HuH-7 (cell line): ENCODE measurements at regions not wholly inside any gene's neighbourhood (a gene's known extent, or its start where the extent isn't known, plus 50 kb on each side); places are given as distances from the start of the nearest gene placed in this dataset.
"Not testable (repeated sequence)": the region's sequence is repeated elsewhere in the genome, so short reads cannot be mapped to it uniquely, and the experiment has no call there.

Experiments used
- DNase-seq: peaks from one replicate; pipeline ENCODE4 v3.0.0; 2011; ENCODE audit warnings: low spot score

GRCh38 chr5:10016559-10016958 is 233.1 kb downstream of the ATPSCKMT start:
- not testable (repeated sequence) for DNase-seq

GRCh38 chr5:10015681-10016080 is 234.0 kb downstream of the ATPSCKMT start:
- DNase-seq: not testable (repeated sequence)

GRCh38 chr5:10009802-10010201 is 239.9 kb downstream of the ATPSCKMT start:
- no peak for DNase-seq

GRCh38 chr5:9987101-9987500 is 262.6 kb downstream of the ATPSCKMT start:
- DNase-seq: no peak

- no peak for DNase-seq
Observed at GRCh38 chr5:9977070-9977469, 272.6 kb downstream of the ATPSCKMT start.

GRCh38 chr5:9976621-9977020 is 273.1 kb downstream of the ATPSCKMT start:
- no peak for DNase-seq

- no peak for DNase-seq
Observed at GRCh38 chr5:9972059-9972458, 277.6 kb downstream of the ATPSCKMT start.

GRCh38 chr5:9971301-9971700 is 278.4 kb downstream of the ATPSCKMT start:
- no peak for DNase-seq

GRCh38 chr5:9958914-9959313 is 290.8 kb downstream of the ATPSCKMT start:
- no peak for DNase-seq

- no peak for DNase-seq
Observed at GRCh38 chr5:9957214-9957613, 292.5 kb downstream of the ATPSCKMT start.

GRCh38 chr5:9956725-9957124 is 293.0 kb downstream of the ATPSCKMT start:
- DNase-seq: no peak

GRCh38 chr5:9955586-9955985 is 294.1 kb downstream of the ATPSCKMT start:
- DNase-seq: no peak

GRCh38 chr5:9954869-9955268 is 294.8 kb downstream of the ATPSCKMT start:
- DNase-seq: no peak

GRCh38 chr5:9953691-9954090 is 296.0 kb downstream of the ATPSCKMT start:
- DNase-seq: no peak

- no peak for DNase-seq
Observed at GRCh38 chr5:9951865-9952516, 297.7 kb downstream of the ATPSCKMT start.

GRCh38 chr5:9947944-9948343 is 301.7 kb downstream of the ATPSCKMT start:
- DNase-seq: no peak

- no peak for DNase-seq
Observed at GRCh38 chr5:9947225-9947714, 302.4 kb downstream of the ATPSCKMT start.

- no peak for DNase-seq
Observed at GRCh38 chr5:9932770-9933169, 302.6 kb upstream of the TAS2R1 start.

- no peak for DNase-seq
Observed at GRCh38 chr5:9930156-9930555, 300.0 kb upstream of the TAS2R1 start.

GRCh38 chr5:9928326-9928725 is 298.2 kb upstream of the TAS2R1 start:
- DNase-seq: no peak

GRCh38 chr5:9927521-9927997 is 297.4 kb upstream of the TAS2R1 start:
- DNase-seq: no peak

GRCh38 chr5:9927106-9927505 is 297.0 kb upstream of the TAS2R1 start:
- no peak for DNase-seq

GRCh38 chr5:9924614-9925013 is 294.5 kb upstream of the TAS2R1 start:
- DNase-seq: no peak

- no peak for DNase-seq
Observed at GRCh38 chr5:9922719-9923118, 292.6 kb upstream of the TAS2R1 start.
